ENCODE measurements at regions not wholly inside any gene's neighbourhood (a gene's known extent, or its start where the extent isn't known, plus 50 kb on each side); places are given as distances from the start of the nearest gene placed in this dataset.

DNA sequence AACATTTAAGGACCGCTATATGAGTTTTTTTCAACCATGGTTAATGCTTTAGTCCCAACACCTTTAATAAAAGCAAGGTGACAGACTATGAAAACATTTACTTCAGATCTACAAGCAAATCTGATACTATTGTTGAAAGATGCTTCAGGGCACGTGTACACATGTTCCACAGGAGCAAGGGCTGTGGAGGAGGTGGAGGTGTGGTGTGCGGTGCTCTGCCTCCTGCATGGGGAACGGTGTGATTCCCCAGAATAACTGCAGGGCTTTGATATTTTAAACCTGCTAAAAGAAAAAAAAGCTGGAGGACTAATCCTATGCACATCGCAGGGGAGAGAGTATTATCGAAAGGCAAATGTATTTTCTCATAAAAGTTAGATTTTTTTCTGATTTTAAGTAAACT is 188.1 kb upstream of the CEP162 start:
- no peak for TF ChIP-seq CTCF (conservative IDR thresholded peaks at IDR 0.05; ENCODE audit: low read depth, low read length)
- H3K4me3 ChIP-seq (ENCODE audit: low read length): no peak overlapping the region
- DNase-seq (ENCODE audit: low read depth): no peak

GRCh38 chr6:84415068-84415467 is 187.6 kb upstream of the CEP162 start:
- H3K4me3 ChIP-seq (ENCODE audit: low read length): no peak overlapping the region
- no peak for TF ChIP-seq CTCF (conservative IDR thresholded peaks at IDR 0.05; ENCODE audit: low read depth, low read length)
- no peak for DNase-seq (ENCODE audit: low read depth)

- no peak for DNase-seq (ENCODE audit: low read depth)
- H3K4me3 ChIP-seq (ENCODE audit: low read length): no peak overlapping the region
- TF ChIP-seq CTCF (conservative IDR thresholded peaks at IDR 0.05; ENCODE audit: low read depth, low read length): no peak
Measured at GRCh38 chr6:84414531-84414930, 187.1 kb upstream of the CEP162 start.

DNA sequence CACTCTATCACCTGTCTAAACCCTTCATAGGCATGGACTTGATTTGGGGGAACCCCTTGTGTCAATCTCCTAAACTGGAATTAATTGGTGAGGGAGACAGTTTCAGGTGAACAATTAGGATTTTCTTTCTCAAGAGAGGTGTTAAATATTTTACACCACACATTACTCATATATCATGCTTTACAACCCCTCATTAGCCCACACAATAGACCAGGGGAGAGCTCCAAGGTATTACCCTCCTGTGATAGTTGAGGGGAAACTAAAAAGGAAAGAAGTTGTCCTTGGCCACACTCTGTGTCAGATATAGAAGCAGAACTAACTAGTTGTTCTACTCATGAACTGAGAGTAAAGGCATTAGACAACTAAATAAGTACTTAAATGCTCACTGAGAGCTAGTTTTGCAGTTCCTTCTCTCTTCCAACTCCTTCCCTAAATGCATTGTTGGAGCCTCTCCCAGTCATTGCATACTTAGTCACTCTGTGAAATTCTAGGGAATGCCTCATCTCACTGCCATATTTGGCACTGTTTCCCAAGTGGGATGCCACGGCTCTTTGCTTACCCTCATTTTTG is 183.7 kb upstream of the CEP162 start:
- DNase-seq (ENCODE audit: low read depth): no peak
- H3K4me3 ChIP-seq (ENCODE audit: low read length): no peak overlapping the region
- TF ChIP-seq CTCF (conservative IDR thresholded peaks at IDR 0.05; ENCODE audit: low read depth, low read length): no peak

DNA sequence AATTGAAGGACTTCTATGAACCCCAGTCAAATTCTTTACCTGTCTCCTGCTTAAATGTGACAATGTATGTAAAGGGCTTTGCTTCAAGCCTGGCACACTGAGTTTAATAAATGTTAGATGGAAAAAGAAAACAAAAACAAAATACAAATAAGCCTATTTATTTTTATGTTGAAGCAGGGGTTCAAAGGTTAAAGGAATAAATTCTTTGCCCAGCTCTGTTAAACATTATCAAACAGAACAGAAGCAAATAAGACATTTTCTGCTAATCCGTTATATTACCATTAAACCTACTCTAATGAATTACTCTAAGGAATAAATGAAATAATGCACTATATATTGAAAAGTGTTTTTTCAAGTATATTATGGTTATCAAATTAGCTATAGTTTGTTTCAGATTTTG is 182.5 kb upstream of the CEP162 start:
- no peak for DNase-seq (ENCODE audit: low read depth)
- no peak for TF ChIP-seq CTCF (conservative IDR thresholded peaks at IDR 0.05; ENCODE audit: low read depth, low read length)
- H3K4me3 ChIP-seq (ENCODE audit: low read length): no peak overlapping the region

GRCh38 chr6:84408028-84408427 is 180.6 kb upstream of the CEP162 start:
- no peak overlapping the region for H3K4me3 ChIP-seq (ENCODE audit: low read length)
- no peak for DNase-seq (ENCODE audit: low read depth)
- no peak for TF ChIP-seq CTCF (conservative IDR thresholded peaks at IDR 0.05; ENCODE audit: low read depth, low read length)

GRCh38 chr6:84403545-84403944 is 176.1 kb upstream of the CEP162 start:
- H3K4me3 ChIP-seq (ENCODE audit: low read length): no peak overlapping the region
- no peak for TF ChIP-seq CTCF (conservative IDR thresholded peaks at IDR 0.05; ENCODE audit: low read depth, low read length)
- DNase-seq (ENCODE audit: low read depth): no peak

Measured in retinal pigment epithelial cell (primary cell).